ENCODE measurements at regions not wholly inside any gene's neighbourhood (a gene's known extent, or its start where the extent isn't known, plus 50 kb on each side); places are given as distances from the start of the nearest gene placed in this dataset.

- no peak overlapping the region for H2AFZ ChIP-seq (ENCODE audit: low read depth, low read length)
- H3K79me2 ChIP-seq (ENCODE audit: low read length) = no peaks in the 10 kb centered on the region
- no peak overlapping the region for H3K9ac ChIP-seq (ENCODE audit: low read length)
- H3K9me3 ChIP-seq (ENCODE audit: insufficient read depth, low read length) = no peaks in the 10 kb centered on the region
- H3K27ac ChIP-seq (ENCODE audit: low read length) = no peak overlapping the region
- no peak for TF ChIP-seq EZH2phosphoT487 (IDR thresholded peaks at IDR 0.05; ENCODE audit: low read depth)
- no peaks in the 10 kb centered on the region for H3K27me3 ChIP-seq (ENCODE audit: low read depth, low read length)
- H3K4me3 ChIP-seq (ENCODE audit: low read length) = no peak overlapping the region
- no peak overlapping the region for H3K4me2 ChIP-seq (ENCODE audit: low read length)
- no peaks in the 10 kb centered on the region for H3K36me3 ChIP-seq (replicated peaks; ENCODE audit: low read depth, low read length)
- H4K20me1 ChIP-seq (ENCODE audit: insufficient read depth, low read length) = no peaks in the 10 kb centered on the region
- H3K4me1 ChIP-seq (ENCODE audit: low read length) = peaks cover 4% of the 10 kb centered on the region; the same call in 1 of the 2 replicates
Observed at GRCh38 chr4:155545456-155545855, 121.2 kb upstream of the GUCY1A1 start.

GRCh38 chr4:155544547-155544946, 122.1 kb upstream of the GUCY1A1 start:
- H2AFZ ChIP-seq (ENCODE audit: low read depth, low read length) = no peak overlapping the region
- H3K4me1 ChIP-seq (ENCODE audit: low read length) = peaks cover 4% of the 10 kb centered on the region; the same call in 1 of the 2 replicates
- no peak overlapping the region for H3K9ac ChIP-seq (ENCODE audit: low read length)
- H3K27me3 ChIP-seq (ENCODE audit: low read depth, low read length) = no peaks in the 10 kb centered on the region
- H4K20me1 ChIP-seq (ENCODE audit: insufficient read depth, low read length) = no peaks in the 10 kb centered on the region
- TF ChIP-seq CTCF (IDR thresholded peaks at IDR 0.05; ENCODE audit: low read depth, low read length) = no peak
- TF ChIP-seq EZH2phosphoT487 (IDR thresholded peaks at IDR 0.05; ENCODE audit: low read depth) = no peak
- H3K79me2 ChIP-seq (ENCODE audit: low read length) = no peaks in the 10 kb centered on the region
- no peak overlapping the region for H3K27ac ChIP-seq (ENCODE audit: low read length)
- H3K9me3 ChIP-seq (ENCODE audit: insufficient read depth, low read length) = no peaks in the 10 kb centered on the region
- H3K4me2 ChIP-seq (ENCODE audit: low read length) = no peak overlapping the region
- no peaks in the 10 kb centered on the region for H3K36me3 ChIP-seq (replicated peaks; ENCODE audit: low read depth, low read length)
- H3K4me3 ChIP-seq (ENCODE audit: low read length) = no peak overlapping the region

GRCh38 chr4:155543126-155543765, 123.4 kb upstream of the GUCY1A1 start:
- no peaks in the 10 kb centered on the region for H3K27me3 ChIP-seq (ENCODE audit: low read depth, low read length)
- H4K20me1 ChIP-seq (ENCODE audit: insufficient read depth, low read length) = no peaks in the 10 kb centered on the region
- no peak overlapping the region for H3K4me3 ChIP-seq (ENCODE audit: low read length)
- TF ChIP-seq EZH2phosphoT487 (IDR thresholded peaks at IDR 0.05; ENCODE audit: low read depth) (no peak), CTCF (IDR thresholded peaks at IDR 0.05; ENCODE audit: low read depth, low read length) (no peak)
- no peak overlapping the region for H2AFZ ChIP-seq (ENCODE audit: low read depth, low read length)
- no peaks in the 10 kb centered on the region for H3K79me2 ChIP-seq (ENCODE audit: low read length)
- H3K4me2 ChIP-seq (ENCODE audit: low read length) = no peak overlapping the region
- peaks cover 4% of the 10 kb centered on the region; the same call in 1 of the 2 replicates for H3K4me1 ChIP-seq (ENCODE audit: low read length)
- H3K9me3 ChIP-seq (ENCODE audit: insufficient read depth, low read length) = no peaks in the 10 kb centered on the region
- no peaks in the 10 kb centered on the region for H3K36me3 ChIP-seq (replicated peaks; ENCODE audit: low read depth, low read length)
- H3K27ac ChIP-seq (ENCODE audit: low read length) = no peak overlapping the region
- no peak overlapping the region for H3K9ac ChIP-seq (ENCODE audit: low read length)

- Histone ChIP-seq H3K4me2 (ENCODE audit: low read length) (no peak overlapping the region), H3K4me3 (ENCODE audit: low read length) (no peak overlapping the region), H2AFZ (ENCODE audit: low read depth, low read length) (no peak overlapping the region), H3K9ac (ENCODE audit: low read length) (no peak overlapping the region), H3K27me3 (ENCODE audit: low read depth, low read length) (no peaks in the 10 kb centered on the region), H3K4me1 (ENCODE audit: low read length) (peaks cover 4% of the 10 kb centered on the region; the same call in 1 of the 2 replicates), H4K20me1 (ENCODE audit: insufficient read depth, low read length) (no peaks in the 10 kb centered on the region), H3K79me2 (ENCODE audit: low read length) (no peaks in the 10 kb centered on the region), H3K9me3 (ENCODE audit: insufficient read depth, low read length) (no peaks in the 10 kb centered on the region), H3K27ac (ENCODE audit: low read length) (no peak overlapping the region), H3K36me3 (replicated peaks; ENCODE audit: low read depth, low read length) (no peaks in the 10 kb centered on the region)
- TF ChIP-seq CTCF (IDR thresholded peaks at IDR 0.05; ENCODE audit: low read depth, low read length) = no peak
- TF ChIP-seq EZH2phosphoT487 (IDR thresholded peaks at IDR 0.05; ENCODE audit: low read depth) = no peak
Observed at GRCh38 chr4:155542415-155542814, 124.2 kb upstream of the GUCY1A1 start.
